ENCODE measurements at regions not wholly inside any gene's neighbourhood (a gene's known extent, or its start where the extent isn't known, plus 50 kb on each side); places are given as distances from the start of the nearest gene placed in this dataset.

GRCh38 chr16:82460766-82461165 is 166.0 kb upstream of the CDH13 start:
- dilution Hi-C loops (cut with MboI; ENCODE audit: extremely low pct_ligation_motif_present, low sequenced_read_pairs): no loop called here
- Histone ChIP-seq H3K27me3 (ENCODE audit: control insufficient read depth in 2 of 2, insufficient read depth in 2 of 2, low read length in 2 of 2) (peaks cover 0 to 6% of the 10 kb centered on the region in 2 experiments), H3K9me3 (replicated peaks; ENCODE audit: control insufficient read depth, insufficient read depth, low read length) (no peaks in the 10 kb centered on the region), H3K4me1 (ENCODE audit: control insufficient read depth, extremely low read depth, insufficient read depth, low read length) (no peaks in the 10 kb centered on the region), H3K9me1 (replicated peaks; ENCODE audit: control insufficient read depth, extremely low read depth, insufficient read depth, low read length) (no peaks in the 10 kb centered on the region), H3K4me3 (replicated peaks in 1 of 3; ENCODE audit: insufficient read depth in 1 of 3, low read depth in 1 of 3, low read length in 3 of 3) (no peak overlapping the region), H3K79me2 (ENCODE audit: control insufficient read depth, insufficient read depth, low read length) (no peaks in the 10 kb centered on the region), H3K36me3 (ENCODE audit: control insufficient read depth in 2 of 2, extremely low read depth in 1 of 2, insufficient read depth in 2 of 2, low read length in 2 of 2) (no peaks in the 10 kb centered on the region), H3K27ac (ENCODE audit: insufficient read depth, low read depth, low read length) (no peak overlapping the region), H2AFZ (ENCODE audit: low read depth, low read length) (no peak overlapping the region), H4K20me1 (replicated peaks; ENCODE audit: control insufficient read depth, extremely low read depth, insufficient read depth, low read length) (no peaks in the 10 kb centered on the region), H3K9ac (replicated peaks; ENCODE audit: extremely low read depth, insufficient read depth, low read length) (no peak overlapping the region), H3K4me2 (ENCODE audit: insufficient read depth, low read length) (no peak overlapping the region)
- ChIA-PET POLR2A (no interaction called here), CTCF (interaction anchor here (0.9 to 1.5 kb wide), 5 partner anchors 8 to 755 kb away, joined by 3 read pairs; no protein-coding TSS in a partner anchor)
- intact Hi-C loops (cut with micrococcal nuclease): no loop called here
- no peak for DNase-seq (ENCODE audit: low read depth, low spot score)
- no TSS peak for BruUV-seq (replicated peaks)
- TF ChIP-seq MAX (IDR thresholded peaks at IDR 0.05; ENCODE audit: insufficient read depth, insufficient read length) (no peak), POLR2AphosphoS5 (IDR thresholded peaks at IDR 0.05; ENCODE audit: insufficient read depth, low read depth, low read length) (no peak), GATA2 (IDR thresholded peaks at IDR 0.05; ENCODE audit: insufficient read depth, insufficient read length, low read depth, low read length) (no peak), MYC (IDR thresholded peaks at IDR 0.05; ENCODE audit: low read depth, low read length) (no peak), FOS (IDR thresholded peaks at IDR 0.05; ENCODE audit: borderline replicate concordance, insufficient read depth, low read length) (no peak)
- TF ChIP-seq, protein P1, sequence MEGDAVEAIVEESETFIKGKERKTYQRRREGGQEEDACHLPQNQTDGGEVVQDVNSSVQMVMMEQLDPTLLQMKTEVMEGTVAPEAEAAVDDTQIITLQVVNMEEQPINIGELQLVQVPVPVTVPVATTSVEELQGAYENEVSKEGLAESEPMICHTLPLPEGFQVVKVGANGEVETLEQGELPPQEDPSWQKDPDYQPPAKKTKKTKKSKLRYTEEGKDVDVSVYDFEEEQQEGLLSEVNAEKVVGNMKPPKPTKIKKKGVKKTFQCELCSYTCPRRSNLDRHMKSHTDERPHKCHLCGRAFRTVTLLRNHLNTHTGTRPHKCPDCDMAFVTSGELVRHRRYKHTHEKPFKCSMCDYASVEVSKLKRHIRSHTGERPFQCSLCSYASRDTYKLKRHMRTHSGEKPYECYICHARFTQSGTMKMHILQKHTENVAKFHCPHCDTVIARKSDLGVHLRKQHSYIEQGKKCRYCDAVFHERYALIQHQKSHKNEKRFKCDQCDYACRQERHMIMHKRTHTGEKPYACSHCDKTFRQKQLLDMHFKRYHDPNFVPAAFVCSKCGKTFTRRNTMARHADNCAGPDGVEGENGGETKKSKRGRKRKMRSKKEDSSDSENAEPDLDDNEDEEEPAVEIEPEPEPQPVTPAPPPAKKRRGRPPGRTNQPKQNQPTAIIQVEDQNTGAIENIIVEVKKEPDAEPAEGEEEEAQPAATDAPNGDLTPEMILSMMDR (IDR thresholded peaks at IDR 0.05; ENCODE audit: extremely low read depth in 1 of 2, insufficient read depth in 1 of 2, low read depth in 1 of 2, low read length in 2 of 2): no peak
- FAIRE-seq: no peak

Data from endothelial cell of umbilical vein (primary cell).